GM19395 (cell line): ENCODE measurements at regions not wholly inside any gene's neighbourhood (a gene's known extent, or its start where the extent isn't known, plus 50 kb on each side); places are given as distances from the start of the nearest gene placed in this dataset.
"Not testable (repeated sequence)": the region's sequence is repeated elsewhere in the genome, so short reads cannot be mapped to it uniquely, and the experiment has no call there.

Source experiments
- ATAC-seq: cut with Tn5 transposase; IDR thresholded peaks from one replicate; pipeline ENCODE4 v1.9.1; 2021; ENCODE audit warnings: mild to moderate bottlenecking, moderate library complexity; ENCODE audit not compliant: unreplicated experiment

- ATAC-seq = no peak
Observed at GRCh38 chr13:62887046-62887445, 1471.4 kb upstream of the PCDH20 start.

DNA sequence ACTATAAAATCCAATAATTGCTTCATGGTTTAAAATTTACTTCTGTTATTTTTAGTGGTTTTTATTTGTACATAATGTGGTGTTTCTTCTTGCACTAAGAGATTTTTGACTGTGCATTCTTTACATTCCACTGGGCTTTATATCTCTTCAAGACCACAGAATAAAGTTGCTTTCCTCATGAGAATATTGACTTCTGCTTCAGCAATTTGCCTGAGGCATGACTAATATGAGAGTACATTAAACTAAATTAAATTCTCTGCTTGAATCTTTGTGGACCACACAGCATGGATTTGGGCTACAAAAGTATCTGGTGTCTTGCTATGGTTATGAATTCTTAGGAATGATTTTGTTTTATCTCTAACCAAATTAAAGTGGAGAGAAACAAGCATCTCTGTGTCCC, 1463.4 kb upstream of the PCDH20 start:
- no peak for ATAC-seq

DNA sequence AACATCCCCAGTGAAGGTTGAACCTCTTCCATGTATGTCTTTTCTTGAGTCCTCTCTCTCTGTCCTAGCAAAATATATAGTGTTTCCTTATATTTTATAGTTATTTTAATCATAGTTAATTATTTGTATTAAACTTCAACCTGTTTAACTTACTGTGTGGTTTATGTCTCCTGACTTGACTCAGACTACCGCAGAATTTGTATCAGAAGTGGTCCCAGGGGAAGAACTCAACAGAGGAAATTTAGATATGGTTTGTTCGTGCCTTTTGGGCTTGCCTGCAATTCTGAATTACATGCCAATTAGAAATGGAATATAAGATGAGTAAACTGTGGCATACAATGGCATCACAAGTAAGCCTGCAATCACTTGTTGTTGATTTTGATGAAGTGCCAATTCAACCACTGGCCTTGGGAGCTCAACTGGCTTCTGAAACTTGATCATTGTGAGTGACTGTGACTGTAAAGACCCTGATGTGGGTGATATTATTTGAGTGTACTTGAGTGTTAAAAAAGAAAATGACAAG, 1459.5 kb upstream of the PCDH20 start:
- no peak for ATAC-seq

GRCh38 chr13:62850331-62850730, 1434.7 kb upstream of the PCDH20 start:
- no peak for ATAC-seq

DNA sequence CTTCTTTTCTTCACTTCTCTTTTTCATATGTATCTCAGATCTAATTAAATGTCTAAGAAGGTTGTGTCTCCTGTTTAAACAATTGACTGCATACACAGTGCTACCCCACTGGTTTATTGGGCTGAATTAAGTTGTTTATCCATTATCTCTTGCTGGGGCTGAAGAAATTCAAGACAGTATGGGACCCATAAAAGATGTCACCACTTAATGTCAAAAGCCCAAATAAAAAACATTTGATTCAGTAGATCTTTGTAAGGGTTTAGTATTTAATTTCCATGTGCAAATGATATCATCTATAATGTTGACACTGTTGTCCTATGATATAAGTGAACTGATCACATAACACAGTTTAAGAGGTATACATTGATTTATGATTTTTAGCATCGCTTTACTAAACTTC, 1431.9 kb upstream of the PCDH20 start:
- ATAC-seq = no peak

- no peak for ATAC-seq
Observed at GRCh38 chr13:62846302-62846701, 1430.7 kb upstream of the PCDH20 start.

- ATAC-seq = no peak
Observed at GRCh38 chr13:62839338-62839737, 1423.7 kb upstream of the PCDH20 start.

GRCh38 chr13:62838929-62839328, 1423.3 kb upstream of the PCDH20 start:
- no peak for ATAC-seq

GRCh38 chr13:62837895-62838294, 1422.2 kb upstream of the PCDH20 start:
- ATAC-seq = no peak

DNA sequence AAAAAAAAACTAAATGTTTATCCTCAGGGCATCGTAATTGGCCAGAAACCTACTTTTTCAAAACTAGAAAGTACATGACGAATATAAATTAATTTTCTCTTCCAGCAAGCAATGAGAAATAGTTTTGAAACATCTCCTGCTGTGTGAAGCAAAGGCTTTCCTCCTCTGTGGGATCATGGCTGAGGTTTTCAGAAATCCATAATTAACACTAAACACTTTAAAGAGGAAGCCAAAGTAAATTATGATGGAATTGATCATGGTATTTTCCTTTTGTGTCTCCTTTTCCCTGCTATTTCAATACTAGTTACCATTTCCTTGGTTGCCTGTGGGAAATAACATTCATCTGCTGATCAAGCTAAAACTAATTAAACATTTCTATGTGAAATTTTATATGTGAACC, 1413.8 kb upstream of the PCDH20 start:
- no peak for ATAC-seq

DNA sequence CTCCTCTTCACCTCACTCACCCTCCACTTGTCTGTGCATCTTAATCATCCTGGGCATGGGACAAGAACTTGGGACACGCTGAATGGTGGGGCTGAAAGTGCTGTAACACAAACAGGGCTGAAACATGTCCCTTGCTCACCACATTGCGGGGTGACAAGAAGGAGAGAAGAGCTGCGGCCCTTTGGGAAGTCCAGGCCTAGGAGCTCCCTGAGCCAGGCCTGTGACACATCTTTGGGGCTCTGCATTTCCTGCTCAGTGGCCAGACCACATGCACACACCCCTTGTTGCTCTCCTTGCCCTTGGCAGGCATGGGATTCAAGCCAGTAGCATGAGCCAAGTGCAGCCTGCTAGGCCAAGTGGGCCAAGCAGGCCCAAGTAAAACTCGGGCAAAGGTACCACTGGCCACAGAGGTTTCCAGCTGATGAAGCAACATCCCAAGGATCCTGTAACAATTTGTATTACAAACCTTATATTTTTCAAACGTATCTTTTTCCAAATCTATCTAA, 1384.3 kb upstream of the PCDH20 start:
- ATAC-seq = no peak

DNA sequence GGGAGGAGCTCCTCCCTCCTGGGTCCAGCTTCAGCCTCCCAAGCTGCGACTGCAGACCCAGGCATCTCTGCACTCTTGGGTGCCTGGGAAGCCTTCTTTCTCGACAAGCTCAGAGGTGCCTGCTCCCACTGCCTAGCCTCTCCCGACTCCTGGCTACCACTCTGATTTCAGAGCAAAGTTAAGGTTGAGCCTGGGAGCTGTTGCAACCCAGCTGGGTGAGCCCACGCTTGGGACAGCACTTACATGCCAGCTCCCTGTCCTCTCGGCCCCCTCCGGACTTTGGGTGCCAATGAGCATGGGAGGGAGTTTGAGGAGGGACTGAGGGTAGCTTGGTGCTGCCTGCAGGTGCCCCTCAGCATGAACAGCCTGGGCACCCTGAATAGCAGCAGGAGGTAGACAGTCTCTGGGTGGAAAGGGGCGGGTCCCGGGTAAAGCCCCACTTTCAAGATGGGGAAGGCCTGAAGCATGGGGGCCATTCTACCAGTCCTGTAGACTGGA, 1383.4 kb upstream of the PCDH20 start:
- no peak for ATAC-seq

DNA sequence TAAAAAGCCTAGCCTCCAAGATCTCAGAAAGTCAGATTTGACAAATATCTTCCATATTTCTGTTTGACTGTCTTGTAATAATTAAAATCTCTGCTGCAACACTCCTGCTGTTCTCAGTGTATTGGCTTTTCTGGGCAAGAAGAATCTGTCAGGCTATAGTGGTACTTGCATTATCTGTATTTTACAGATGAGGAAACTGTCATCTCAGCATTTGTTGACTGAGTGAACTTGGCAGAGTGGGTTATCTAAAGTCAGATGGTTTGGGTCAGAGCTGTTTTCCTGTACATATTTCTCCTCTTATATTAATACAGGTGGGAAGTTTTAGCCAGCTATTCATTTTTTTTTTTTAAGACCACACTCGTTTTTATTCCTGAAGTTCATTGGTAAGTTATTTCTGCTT, 1378.2 kb upstream of the PCDH20 start:
- no peak for ATAC-seq

GRCh38 chr13:62781866-62782265, 1366.2 kb upstream of the PCDH20 start:
- ATAC-seq = no peak

DNA sequence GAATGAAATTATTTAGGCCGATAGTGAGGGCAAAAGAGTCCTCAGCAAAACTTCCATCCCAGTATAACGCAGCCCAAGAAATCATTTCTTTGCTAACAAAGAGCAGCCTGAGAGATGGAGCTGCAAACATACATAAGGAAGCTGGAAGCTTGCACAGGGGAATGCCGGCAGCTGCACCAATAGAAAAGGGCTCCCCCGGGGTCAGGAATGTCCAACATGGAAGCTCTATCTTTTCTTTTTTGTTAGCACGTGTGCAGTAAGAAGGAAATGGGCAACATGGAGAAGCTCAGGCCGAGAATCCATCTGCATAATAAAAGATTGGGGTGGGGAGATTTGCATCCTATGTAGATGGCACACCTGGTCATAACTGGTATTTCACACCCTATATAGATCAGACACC, 1363.5 kb upstream of the PCDH20 start:
- ATAC-seq = no peak

DNA sequence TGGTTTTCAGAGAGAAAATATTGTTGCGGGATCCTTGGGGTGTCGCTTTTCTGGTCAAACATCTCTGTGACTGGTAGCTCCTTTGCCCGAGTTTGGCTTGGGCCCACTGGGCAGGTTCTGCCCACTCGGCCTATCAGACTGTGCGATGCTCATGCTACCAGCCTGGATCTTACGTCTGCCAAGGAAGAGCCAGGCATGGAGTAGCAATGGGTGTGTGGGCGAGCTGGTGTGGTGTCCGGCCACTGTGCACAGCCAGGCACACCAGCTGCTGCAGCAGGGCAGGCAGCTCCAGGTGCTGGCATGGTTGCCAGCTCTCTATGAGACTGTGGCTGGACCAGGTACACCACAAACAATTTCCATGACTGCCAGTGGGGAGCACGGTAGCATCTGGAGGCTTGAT, 1351.8 kb upstream of the PCDH20 start:
- no peak for ATAC-seq

GRCh38 chr13:62760724-62761123, 1345.1 kb upstream of the PCDH20 start:
- no peak for ATAC-seq

DNA sequence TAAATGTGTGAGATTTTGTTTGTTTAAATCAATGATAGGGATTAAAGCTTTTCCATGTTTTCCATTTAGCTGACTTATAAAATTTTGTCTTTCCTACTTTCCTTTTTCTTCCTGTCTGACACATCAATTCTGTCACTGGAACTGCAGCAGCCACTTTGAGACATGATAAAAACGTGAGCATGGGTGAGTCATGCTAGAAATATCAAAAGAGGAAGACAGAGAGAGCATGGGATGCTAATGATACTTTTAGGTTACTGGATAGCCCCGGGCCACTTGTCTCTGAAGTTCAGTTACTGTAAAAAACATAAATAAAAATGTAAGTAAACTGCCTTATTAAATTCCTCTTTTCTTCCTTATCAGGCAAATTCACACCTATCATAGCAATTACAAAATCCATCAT, 1332.0 kb upstream of the PCDH20 start:
- no peak for ATAC-seq

GRCh38 chr13:62747152-62747551, 1331.5 kb upstream of the PCDH20 start:
- ATAC-seq = no peak

- ATAC-seq = not testable (repeated sequence)
Observed at GRCh38 chr13:62729746-62730145, 1314.1 kb upstream of the PCDH20 start.

DNA sequence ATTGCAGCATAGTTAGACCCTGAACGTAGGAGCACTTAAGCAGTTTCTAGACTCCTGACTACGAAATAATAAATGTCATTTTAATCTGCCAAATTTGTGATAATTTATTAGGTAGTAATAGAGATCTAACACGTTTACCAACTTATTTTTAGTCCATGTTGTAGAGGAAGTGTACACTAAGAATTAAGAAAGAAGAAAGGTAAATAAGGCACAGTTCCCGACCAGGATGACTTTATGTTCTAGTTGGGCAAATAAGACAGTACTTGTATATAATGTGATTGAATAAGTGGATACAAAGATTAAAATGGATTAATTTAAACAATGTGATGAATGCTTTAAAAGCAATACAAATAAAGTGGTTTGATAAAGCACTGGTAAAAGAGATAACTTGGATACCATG, 1306.2 kb upstream of the PCDH20 start:
- ATAC-seq = no peak

- not testable (repeated sequence) for ATAC-seq
Observed at GRCh38 chr13:62711948-62712347, 1296.3 kb upstream of the PCDH20 start.

GRCh38 chr13:62710787-62711186, 1295.1 kb upstream of the PCDH20 start:
- no peak for ATAC-seq
